Keratinocyte (primary cell): ENCODE measurements at regions not wholly inside any gene's neighbourhood (a gene's known extent, or its start where the extent isn't known, plus 50 kb on each side); places are given as distances from the start of the nearest gene placed in this dataset.

Experiments used
- DNase-seq: peaks from one replicate; pipeline ENCODE4 v3.0.0-alpha.2; 2011; ENCODE audit warnings: low read depth, missing footprints, low spot score
- FAIRE-seq: peaks from 2 replicates; lab custom pipeline; 2011; peaks lifted over from hg19 to GRCh38; lab: Jason Lieb, UNC
- H2AFZ ChIP-seq: 2 replicates; pipeline ENCODE4 v1.6.0; 2012; ENCODE audit warnings: low read length, control low read depth, inconsistent platforms; ENCODE audit not compliant: control insufficient read depth
- H3K27ac ChIP-seq: 2 replicates; pipeline ENCODE4 v1.5.1; 2011; ENCODE audit warnings: low read length; ENCODE audit not compliant: control insufficient read depth, insufficient read depth
- H3K27me3 ChIP-seq: 3 replicates; pipeline ENCODE4 v1.6.0; 2011; ENCODE audit warnings: low read length; ENCODE audit not compliant: control insufficient read depth, insufficient read depth; ENCODE audit errors: extremely low read depth
- H3K36me3 ChIP-seq, 2 experiments: 2 replicates in 1 of 2; 3 replicates in 1 of 2; pipeline ENCODE4 v1.5.1; 2011; ENCODE audit warnings: low read length in 2 of 2, mild to moderate bottlenecking in 1 of 2; ENCODE audit not compliant: control insufficient read depth in 2 of 2, insufficient read depth in 2 of 2; ENCODE audit errors: extremely low read depth in 1 of 2
- H3K4me1 ChIP-seq: 3 replicates; pipeline ENCODE4 v1.5.1; 2011; ENCODE audit warnings: low read length; ENCODE audit not compliant: control insufficient read depth, insufficient read depth; ENCODE audit errors: extremely low read depth
- H3K4me2 ChIP-seq: 3 replicates; pipeline ENCODE4 v1.6.0; 2011; ENCODE audit warnings: low read depth, low read length; ENCODE audit not compliant: control insufficient read depth, insufficient read depth; ENCODE audit errors: extremely low read depth
- H3K4me3 ChIP-seq, 3 experiments: fragments of 200-600 bp in 1 of 3; sonication (generic) in 1 of 3; 2 replicates in 2 of 3; 3 replicates in 1 of 3; pipeline ENCODE4 v1.5.1; 2011 to 2016; ENCODE audit warnings: low read length in 3 of 3, mild to moderate bottlenecking in 3 of 3, control low read depth in 2 of 3, inconsistent platforms in 1 of 3, low read depth in 1 of 3, mixed read lengths in 1 of 3, mixed run types in 1 of 3, moderate library complexity in 1 of 3; ENCODE audit not compliant: control insufficient read depth in 2 of 3, insufficient read depth in 2 of 3; ENCODE audit errors: extremely low read depth in 1 of 3
- H3K79me2 ChIP-seq: 2 replicates; pipeline ENCODE4 v1.6.0; 2012; ENCODE audit warnings: low read length; ENCODE audit not compliant: control insufficient read depth, insufficient read depth
- H3K9ac ChIP-seq: 3 replicates; pipeline ENCODE4 v1.6.0; 2011; ENCODE audit warnings: low read length; ENCODE audit not compliant: control insufficient read depth, insufficient read depth; ENCODE audit errors: extremely low read depth
- H3K9me1 ChIP-seq: 3 replicates; pipeline ENCODE4 v1.6.0; 2011; ENCODE audit warnings: low read length; ENCODE audit not compliant: control insufficient read depth, insufficient read depth; ENCODE audit errors: extremely low read depth
- H3K9me3 ChIP-seq: 2 replicates; pipeline ENCODE4 v1.5.1; 2012; ENCODE audit warnings: low read depth, low read length; ENCODE audit not compliant: control insufficient read depth
- H4K20me1 ChIP-seq: 3 replicates; pipeline ENCODE4 v1.6.0; 2011; ENCODE audit warnings: low read length; ENCODE audit not compliant: control insufficient read depth, insufficient read depth; ENCODE audit errors: extremely low read depth
- CTCF ChIP-seq, 3 experiments: IDR thresholded peaks in 1 of 3; conservative IDR thresholded peaks in 1 of 3; optimal IDR thresholded peaks in 1 of 3; 2 replicates in 2 of 3; 3 replicates in 1 of 3; pipeline versions ENCODE3 to v1.5.1; 2011; ENCODE audit warnings: low read length in 3 of 3, mild to moderate bottlenecking in 3 of 3, moderate library complexity in 2 of 3, control low read depth in 1 of 3, inconsistent platforms in 1 of 3; ENCODE audit not compliant: insufficient read depth in 2 of 3; ENCODE audit errors: extremely low read depth in 1 of 3
- EZH2 ChIP-seq: IDR thresholded peaks from one replicate; pipeline ENCODE4 v1.6.1; 2012; ENCODE audit warnings: inconsistent platforms, mild to moderate bottlenecking, low read length, moderate library complexity
- dilution Hi-C: fragments of 300-500 bp; cut with MboI; formaldehyde crosslinking; loops from one replicate; pipeline ENCODE4 v1.7.0; 2020; ENCODE audit warnings: low sequenced_read_pairs; ENCODE audit not compliant: extremely low pct_ligation_motif_present

- Histone ChIP-seq H3K36me3 (no peaks in the 10 kb centered on the region), H3K27ac (no peak overlapping the region), H3K4me1 (peaks cover 5% of the 10 kb centered on the region), H2AFZ (no peak overlapping the region), H3K9ac (no peak overlapping the region), H3K79me2 (no peaks in the 10 kb centered on the region), H3K4me3 (no peak overlapping the region), H3K9me3 (no peaks in the 10 kb centered on the region), H3K27me3 (no peaks in the 10 kb centered on the region), H4K20me1 (no peaks in the 10 kb centered on the region), H3K9me1 (no peaks in the 10 kb centered on the region), H3K4me2 (no peak overlapping the region)
- FAIRE-seq, result no peak
- no peak for DNase-seq
- dilution Hi-C loops, result no loop called here
- TF ChIP-seq EZH2, result no peak
- TF ChIP-seq CTCF (optimal IDR thresholded peaks at IDR 0.05 in 1 of 3, IDR thresholded peaks at IDR 0.05 in 1 of 3, conservative IDR thresholded peaks at IDR 0.05 in 1 of 3; ENCODE audit: extremely low read depth in 1 of 3, insufficient read depth in 2 of 3, low read length in 3 of 3), result no peak
These were observed 97.0 kb downstream of the HMHB1 start for GRCh38 chr5:143908959-143909358.

- Histone ChIP-seq H4K20me1 (no peaks in the 10 kb centered on the region), H3K27ac (peak overlapping the region; percentile 19), H3K9ac (no peak overlapping the region), H3K4me1 (peaks cover 5% of the 10 kb centered on the region), H3K4me3 (no peak overlapping the region), H3K79me2 (no peaks in the 10 kb centered on the region), H2AFZ (no peak overlapping the region), H3K36me3 (no peaks in the 10 kb centered on the region), H3K27me3 (no peaks in the 10 kb centered on the region), H3K4me2 (no peak overlapping the region), H3K9me1 (no peaks in the 10 kb centered on the region), H3K9me3 (no peaks in the 10 kb centered on the region)
- FAIRE-seq (peak; percentile 98), DNase-seq (peak; percentile 58)
- dilution Hi-C loops, result no loop called here
- TF ChIP-seq CTCF (optimal IDR thresholded peaks at IDR 0.05 in 1 of 3, IDR thresholded peaks at IDR 0.05 in 1 of 3, conservative IDR thresholded peaks at IDR 0.05 in 1 of 3; ENCODE audit: extremely low read depth in 1 of 3, insufficient read depth in 2 of 3, low read length in 3 of 3) (no peak), EZH2 (no peak)
These were observed 101.2 kb downstream of the HMHB1 start for GRCh38 chr5:143913008-143913752.
